HG02943 (cell line): ENCODE measurements at regions not wholly inside any gene's neighbourhood (a gene's known extent, or its start where the extent isn't known, plus 50 kb on each side); places are given as distances from the start of the nearest gene placed in this dataset.

ENCODE experiments used
- ATAC-seq: cut with Tn5 transposase; IDR thresholded peaks from one replicate; pipeline ENCODE4 v1.9.1; 2021; ENCODE audit warnings: mild to moderate bottlenecking, low read depth, moderate library complexity; ENCODE audit not compliant: unreplicated experiment

DNA sequence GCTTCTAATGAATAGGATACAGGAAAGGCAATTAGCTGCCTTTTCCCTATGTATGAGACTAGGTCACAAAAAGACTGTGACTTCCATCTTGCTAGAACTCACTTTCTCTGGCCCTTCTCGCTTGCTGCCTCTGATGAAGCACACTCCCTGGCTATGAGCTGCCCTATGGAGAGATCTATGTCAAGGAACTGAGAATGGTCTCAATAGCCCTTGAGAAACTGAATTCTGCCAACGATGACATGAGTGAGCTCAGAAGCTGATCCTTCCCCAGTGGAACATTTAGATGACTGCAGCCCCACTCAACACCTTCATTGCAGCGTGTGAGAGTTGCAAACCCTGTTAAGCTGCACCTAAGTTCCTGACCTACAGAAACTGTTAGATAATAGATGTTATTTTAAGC is 309.8 kb downstream of the COG6 start:
- ATAC-seq = no peak

DNA sequence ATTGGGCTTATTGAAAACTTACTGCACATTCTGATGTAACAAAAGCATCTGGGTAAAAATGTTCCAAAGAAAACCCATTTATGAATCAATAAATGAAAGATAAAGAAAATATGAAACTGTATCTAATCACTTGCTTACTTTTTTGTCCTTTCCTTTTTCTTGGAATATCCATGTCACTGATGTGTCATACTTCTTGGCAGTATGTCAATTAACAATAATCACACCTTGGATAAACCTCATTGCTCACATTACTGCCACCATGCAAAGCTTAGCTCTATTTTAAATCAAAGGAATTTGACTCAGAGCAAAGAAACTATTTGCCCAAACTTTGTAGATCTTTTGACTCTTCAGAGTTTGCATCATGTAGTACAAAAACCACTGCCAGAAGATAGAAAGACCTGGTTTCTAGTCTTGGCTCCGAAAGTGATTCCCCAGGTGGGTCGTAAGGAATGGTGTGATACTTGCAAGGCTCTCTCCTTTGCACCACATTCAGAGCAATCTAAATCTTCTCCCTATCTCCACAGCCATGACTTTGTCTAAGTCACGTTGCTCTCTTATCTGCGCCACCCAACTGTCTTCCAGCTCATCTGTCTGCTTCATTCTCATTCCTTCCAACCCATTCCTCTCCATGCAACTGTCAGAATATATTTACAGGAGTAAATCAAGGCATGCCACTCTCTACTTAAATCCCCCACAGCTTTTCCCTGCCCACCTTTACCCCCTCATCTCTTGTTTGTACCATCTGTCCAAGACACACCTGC is 311.9 kb downstream of the COG6 start:
- ATAC-seq = no peak

DNA sequence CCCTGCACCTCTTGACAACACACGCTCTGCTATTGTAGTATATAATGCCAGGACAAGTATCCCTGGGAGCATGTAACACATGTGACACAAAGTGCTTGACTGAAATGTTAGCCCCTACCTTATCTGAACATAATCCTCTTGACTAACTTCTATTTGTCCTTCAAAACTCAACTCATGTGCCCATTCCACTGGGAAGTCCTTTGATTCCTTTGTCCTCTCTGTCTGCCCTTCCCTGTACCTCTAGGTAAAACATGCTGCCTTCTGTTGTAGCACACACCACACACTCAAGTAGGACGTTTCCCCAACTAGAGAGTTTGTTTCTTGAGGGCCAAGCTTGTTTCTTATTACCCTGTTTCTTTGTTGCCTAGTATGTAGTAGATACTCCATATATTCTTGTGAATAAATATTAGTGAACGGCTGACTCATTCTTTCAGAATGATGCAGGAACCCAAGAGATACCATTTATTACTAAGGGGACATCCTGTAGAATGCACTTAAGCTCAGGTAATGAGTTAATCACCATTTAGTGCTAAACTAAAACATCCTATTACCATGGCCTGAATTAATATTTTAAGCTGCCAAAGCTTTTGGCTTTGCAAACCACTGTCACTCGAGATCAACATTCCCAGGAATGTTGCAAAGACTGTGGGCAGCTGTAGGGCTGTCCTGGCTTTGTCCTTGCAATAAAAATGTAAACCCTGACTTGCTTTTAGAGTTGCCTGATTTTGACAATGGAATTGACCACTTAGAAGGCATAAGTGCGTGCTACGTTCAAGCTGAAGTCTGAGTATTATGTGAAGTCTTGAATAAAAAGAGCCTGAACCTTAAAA is 313.4 kb downstream of the COG6 start:
- no peak for ATAC-seq

DNA sequence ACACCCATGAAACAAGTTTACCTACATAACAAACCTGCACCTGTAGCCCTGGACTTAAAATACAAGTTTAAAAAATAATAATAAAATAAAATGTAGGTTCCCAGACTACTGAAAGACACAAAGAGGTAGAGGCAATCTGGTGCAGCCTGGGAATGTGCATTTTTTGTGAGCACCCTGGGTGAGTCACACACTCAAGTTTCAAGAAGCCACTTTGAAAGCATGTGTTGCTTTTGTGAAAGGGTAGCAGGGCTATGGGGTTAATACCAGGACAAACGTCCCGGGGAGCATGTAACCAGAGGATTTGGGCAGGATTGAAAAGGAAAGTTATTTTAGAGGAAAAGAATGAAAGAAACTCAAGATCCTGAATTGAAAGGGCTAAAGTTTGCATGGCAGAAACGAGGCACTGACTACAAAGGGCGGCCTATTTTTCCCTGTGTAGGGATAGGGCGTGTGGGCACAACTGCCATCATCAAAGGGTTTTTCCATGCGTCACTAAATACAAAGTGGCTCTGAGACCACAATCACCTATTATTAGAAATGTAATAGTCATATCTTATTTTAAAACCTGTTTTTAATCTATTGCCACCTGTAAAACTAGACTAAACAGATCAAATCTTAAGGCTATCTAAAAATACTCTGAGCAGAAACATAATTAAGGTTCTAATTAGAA is 314.9 kb downstream of the COG6 start:
- ATAC-seq = no peak

DNA sequence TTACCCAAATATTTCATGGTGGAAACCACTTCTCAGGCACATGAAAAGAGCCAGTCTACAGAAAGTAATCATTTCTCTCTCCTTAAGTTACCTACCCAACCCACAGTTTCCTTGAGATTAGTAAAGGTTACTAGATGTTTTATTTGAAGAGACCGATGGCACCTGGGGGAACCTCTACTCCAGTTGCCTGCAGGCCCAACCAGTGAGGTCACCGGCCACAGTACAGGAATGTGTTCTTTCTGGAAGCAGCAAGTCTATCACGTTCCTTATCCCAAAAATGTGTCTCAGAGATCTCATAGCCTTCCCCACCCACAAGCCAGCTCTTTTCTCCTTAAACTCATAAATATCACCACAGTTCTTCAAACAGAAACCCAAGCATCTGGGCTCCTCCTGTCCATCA is 316.1 kb downstream of the COG6 start:
- no peak for ATAC-seq

DNA sequence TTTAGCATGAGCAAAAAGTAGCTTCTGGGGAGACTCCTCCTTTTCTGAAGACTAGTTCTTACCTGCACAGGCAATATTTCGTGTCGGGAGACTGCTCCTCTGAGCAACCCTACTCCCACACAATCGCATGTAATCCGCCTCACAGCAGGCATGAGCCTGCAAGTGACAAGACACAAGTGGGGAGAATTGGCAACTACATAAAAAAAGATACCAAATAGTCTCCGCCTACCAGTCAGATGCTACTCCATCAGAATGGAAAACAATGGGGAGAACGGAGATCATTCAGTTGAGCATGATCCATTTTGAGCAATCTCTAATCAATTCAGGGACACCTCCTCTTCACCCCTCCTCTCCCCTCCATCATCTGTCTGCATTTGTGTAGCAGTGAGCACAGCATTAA is 321.0 kb downstream of the COG6 start:
- ATAC-seq = no peak

DNA sequence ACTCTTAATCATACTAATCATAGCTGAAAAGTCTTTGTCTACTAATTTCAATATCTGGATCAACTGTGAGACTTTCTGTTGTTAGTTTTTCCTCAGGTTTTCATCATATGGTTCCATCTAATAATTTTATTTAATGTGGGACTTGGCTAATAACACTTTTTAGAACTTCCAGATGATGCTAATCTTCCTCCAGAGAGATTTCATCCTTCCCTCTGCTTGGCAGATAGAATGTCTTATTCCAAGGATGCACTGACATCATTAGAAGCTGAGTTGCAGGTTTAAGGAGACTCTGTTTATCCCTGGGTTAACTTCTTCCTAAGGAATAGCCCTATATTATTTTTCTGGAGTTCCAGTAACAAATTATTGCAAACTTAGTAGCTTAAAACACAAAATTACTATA is 325.6 kb downstream of the COG6 start:
- no peak for ATAC-seq

DNA sequence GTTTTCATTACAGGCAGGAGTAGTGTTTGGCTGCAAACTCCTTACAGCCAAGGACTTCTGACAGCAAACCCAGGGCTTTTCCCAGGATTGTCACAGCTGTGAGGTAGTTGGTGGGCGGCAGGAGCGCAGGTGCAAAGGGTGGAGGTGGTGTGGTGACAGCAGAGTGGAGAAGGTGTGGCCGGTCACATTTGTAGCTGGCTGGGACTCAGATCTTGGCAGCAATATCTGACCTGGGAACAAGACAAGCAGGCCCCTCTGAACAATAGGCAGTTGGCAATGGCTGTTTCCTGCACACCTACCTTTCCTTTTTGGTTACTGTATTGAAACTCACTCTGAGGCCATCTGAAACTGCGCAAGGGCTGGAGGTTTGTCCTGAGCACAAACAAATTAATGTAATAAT is 327.3 kb downstream of the COG6 start:
- ATAC-seq = no peak

DNA sequence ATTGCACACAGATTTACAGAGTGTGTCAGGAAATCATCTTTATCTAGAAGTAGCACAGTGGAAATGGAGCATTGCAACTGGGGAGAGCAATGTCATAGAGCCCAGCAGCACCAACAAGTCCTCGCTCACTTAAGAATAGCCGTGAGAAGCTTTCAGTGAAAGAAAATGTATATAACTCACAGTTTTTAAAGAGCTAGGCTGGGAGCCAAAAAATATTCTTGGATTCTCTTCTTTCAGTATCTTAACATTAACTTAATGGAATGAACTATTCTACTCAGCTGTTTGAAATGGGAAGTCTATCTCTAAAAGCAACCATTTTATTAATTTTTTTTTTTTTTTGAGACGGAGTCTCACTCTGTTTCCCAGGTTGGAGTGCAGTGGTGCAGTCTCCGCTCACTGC is 329.6 kb downstream of the COG6 start:
- no peak for ATAC-seq

DNA sequence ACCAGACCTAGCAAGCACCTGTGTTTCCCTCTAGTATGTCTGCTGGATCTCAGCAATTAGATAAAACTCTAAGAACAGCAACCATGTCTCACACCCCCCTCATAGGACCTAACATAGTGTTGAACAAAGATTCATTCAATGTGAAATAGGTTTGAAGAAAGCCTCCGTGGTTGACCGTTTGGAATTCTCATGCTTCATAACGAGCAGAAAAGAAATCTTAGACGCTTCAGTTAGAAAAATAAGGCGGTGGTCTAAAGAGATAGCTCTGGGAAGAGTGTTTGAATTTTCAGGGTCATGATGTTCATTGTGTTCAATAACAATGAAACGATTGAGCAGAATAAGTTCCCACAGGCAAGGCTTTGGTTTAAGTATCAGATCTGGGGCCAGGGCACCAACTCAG is 332.9 kb downstream of the COG6 start:
- ATAC-seq = no peak

DNA sequence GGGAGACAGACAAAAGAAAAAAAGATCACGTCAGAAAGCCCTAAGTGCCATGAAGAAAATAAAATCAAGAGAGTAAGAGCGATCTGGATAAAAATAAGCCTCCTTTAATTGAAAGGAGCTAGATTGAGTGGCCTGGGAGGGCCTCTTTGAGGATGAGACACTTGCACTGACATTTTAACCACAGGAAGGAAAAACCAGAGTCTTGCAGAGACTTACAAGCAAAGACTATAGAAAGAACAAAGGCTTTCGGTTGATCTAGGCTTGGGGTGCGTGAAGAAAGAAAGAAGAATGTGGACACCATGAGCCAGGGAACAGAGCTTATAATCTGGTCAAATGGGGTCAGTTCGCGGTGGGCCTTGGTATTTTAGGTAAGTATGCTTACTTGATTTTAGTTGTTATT is 342.7 kb downstream of the COG6 start:
- ATAC-seq = no peak

DNA sequence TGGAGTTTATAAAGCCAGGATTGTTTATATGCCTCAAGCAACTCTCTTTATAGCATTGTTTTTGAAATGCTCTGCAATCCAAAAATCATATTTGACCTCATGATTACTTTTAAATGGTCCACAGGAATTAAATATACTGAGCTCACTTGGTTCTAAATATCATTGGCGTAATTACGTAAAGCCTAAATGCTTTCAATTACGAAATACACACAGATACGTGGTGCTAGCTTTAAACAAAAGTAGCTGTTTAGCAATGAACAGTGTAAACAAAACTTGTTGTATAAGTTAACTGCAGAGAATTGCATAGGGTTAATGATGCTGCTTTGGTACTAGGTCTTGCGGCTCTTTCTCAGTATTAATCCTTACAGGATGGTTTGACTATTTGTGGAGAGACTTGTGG is 346.6 kb downstream of the COG6 start:
- ATAC-seq = no peak

DNA sequence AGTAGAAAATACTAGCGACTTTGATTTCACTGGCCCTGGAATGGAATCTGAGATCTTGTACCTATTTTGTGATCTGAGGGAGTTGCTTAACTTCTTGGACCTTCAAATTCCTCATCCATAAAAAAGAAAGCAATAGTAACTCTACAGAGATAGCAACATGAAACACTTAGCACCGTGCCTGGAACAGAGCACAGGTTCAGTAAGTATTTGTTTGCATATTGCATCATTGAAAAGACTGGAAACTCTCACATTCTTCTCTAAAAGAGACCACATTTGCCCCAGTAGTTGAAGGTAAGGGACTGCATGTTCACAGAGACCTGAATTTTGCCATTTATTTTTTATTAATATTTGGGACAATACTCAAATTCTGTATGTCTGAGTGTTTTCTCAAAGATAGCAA is 358.1 kb downstream of the COG6 start:
- ATAC-seq = no peak

DNA sequence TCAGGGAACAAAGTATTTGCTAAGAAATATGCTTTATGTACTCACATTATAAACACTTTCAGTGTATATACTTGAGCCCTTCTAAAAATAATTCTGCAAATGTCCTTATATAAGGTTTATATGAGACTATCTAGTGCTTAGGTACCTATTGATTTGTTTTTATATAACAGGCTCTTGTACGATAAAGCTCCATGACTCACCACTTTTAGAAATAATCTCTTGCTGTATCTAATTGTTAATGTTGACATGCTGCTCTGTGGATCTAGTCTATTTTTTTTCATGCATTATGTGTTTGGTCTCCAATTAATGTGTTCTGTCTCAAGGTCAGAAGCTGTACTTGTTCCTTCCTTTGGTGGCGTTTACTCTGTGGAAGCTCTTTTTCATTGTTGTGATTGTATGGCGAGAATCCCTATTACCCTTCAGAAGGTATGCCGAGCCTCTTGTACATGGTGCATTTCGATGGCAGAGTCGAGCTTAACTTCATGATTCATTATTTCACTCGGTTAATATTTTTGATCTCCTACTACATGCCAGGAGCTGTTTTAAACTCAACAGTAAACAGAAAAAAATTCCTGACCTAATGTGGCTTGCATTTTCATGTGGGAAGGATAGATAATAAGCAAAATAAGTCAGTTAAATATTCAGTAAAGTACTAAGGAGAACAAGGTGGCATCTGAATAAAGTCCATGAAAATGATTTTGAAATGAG is 361.6 kb downstream of the COG6 start:
- ATAC-seq = no peak

DNA sequence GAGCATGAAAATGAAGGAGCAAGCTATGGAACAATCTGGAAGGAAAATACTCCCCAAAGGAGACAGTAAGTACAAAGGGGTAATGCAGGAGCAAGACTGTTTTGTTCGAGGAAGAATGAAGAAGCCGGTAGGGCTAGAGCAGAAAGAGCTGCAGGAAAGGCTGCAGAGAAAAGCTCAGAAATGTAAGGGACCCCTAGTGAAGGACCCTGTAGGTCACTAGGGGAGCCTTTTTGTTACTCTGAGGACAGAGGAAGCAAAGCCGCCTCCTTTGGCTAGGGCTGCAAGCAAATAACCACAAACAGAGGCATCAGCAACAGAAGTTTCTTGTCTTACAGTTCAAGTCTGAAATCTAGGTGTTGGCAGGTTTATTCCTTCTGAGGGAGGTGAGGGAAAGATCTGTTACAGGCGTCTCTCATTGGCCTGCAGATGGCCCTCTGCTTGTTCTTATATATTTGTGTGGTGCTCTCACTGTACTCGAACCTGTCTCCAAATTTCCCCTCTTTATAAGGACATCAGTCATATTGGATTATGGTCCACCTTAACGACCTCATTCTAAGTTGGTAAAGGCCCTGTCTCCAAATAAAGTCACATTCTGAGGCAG is 362.3 kb downstream of the COG6 start:
- no peak for ATAC-seq

DNA sequence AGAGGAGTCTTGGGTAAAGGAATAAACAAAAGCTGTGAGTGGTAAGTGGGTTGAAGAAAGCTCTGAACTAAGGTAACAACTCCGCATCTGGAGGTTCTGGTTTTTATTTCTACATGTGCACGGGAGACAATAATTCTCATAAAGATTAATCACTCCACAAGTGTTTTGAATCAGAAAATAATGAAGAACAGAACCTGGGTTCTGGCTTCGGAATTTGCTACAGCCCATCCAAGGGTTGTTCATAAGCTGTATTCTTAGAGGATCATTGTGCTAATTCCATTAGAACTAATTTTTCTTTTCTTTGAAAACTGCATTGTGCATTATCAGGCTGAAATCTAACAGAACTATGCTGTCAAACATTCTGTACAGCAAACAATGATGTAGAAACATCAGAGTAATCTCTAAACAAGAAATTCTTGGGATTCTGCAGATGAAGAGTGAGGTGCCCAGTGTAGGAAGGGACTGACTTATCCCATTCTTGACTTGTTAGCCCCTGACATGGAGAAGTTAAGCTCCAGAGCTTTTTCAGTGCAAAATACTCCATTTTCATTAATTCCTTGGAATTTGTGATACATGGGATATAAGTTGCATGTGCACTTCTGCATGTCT is 368.2 kb downstream of the COG6 start:
- ATAC-seq = no peak

DNA sequence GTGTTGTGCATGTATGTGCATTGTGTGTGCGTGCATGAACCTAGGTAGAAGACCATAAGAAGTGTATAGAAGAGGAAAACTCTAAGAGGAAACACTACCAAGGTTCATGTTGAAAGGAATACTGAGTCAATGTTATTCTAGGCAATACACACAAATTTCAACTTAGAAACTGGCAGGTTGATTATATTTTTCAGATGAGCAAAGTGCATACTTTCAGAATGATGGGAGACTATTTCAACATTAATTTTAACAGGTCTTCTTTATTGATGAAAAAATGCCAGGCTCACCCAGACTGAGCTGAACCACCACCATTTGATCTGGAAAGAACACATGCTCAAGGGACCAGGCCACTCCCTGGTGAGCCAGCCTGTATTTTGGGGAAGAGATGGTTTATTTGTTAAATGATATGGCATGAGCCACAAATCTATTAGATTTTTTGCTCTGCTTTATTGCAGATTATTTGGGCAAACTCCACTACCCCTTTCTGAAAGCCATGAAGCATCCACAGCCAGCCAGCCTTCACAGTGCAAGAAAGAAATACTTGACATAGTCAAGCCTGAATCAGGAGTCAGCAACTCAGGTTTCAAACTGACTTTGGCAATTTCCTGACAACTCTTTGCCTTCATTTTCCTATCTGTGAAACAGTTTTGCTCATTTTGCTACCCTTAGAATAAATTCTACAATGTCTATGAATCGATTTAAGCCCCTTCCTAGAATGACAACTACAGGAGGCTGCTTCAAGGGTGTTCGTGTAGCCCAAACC is 368.9 kb downstream of the COG6 start:
- no peak for ATAC-seq

DNA sequence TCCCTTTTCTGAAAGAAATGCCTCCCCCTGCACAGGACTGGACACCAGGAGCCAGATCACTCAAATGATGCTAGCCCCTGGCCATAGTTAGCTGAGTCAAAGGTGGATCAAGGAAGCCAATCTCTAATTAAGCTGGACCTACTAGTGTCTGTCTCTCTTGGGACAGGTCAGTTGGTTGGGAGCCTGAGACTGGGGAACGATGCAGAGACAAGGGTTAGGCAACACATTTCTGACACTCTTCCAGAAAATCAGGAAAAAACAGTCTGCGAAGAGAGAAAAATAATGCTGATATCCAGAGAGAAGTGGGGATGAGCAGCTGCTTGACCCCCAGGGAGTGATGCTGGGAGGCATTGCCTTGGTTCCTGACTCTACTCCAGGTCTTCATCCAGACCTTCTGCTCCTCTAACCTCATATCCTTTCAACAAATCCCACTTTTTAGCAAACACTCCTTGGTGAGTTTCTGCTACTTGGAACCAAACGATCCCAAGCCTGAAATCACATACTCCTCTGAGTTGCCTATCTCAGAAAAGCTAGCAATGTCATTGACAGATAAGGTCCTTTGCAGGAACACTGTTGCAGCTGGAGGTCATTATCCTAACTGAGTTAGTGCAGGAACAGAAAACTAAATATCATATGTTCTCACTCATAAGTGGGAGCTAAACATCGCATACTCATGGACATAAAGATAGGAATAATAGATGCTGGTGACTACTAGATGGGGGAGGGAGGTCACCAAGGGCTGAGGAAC is 369.7 kb downstream of the COG6 start:
- no peak for ATAC-seq

DNA sequence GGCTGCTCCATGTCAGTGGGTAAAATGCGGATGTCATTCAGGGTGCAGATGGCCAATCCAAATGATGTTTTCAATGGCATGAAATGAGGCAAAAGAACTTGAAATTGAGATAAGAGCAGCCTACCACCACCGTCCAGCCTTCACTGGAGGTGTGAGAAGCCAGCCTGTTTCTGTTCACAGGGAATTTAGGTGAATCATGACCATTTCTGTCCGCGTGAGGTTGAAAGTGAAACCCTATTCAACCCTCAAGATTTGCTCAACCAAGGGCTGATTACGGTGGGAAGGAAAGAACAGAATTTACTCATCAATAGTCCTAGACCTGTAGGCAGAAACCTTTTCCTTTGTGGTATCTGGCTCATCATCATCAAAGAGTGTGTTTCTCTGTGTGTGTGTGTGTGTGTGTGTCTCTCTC is 370.7 kb downstream of the COG6 start:
- ATAC-seq = peak; percentile 92
